ENCODE measurements at regions not wholly inside any gene's neighbourhood (a gene's known extent, or its start where the extent isn't known, plus 50 kb on each side); places are given as distances from the start of the nearest gene placed in this dataset.
"Not testable (repeated sequence)": the region's sequence is repeated elsewhere in the genome, so short reads cannot be mapped to it uniquely, and the experiment has no call there.

- DNase-seq: peak in 6 of 42 donors; percentile 10 to 39 (median 30)
- intact Hi-C loops (cut with DNase I): not testable (repeated sequence)
Observed at GRCh38 chr6:86872810-86873209, 64.5 kb upstream of the HTR1E start.

GRCh38 chr6:86871681-86872080, 65.6 kb upstream of the HTR1E start:
- intact Hi-C loops (cut with DNase I): no loop called here
- no peak for DNase-seq

GRCh38 chr6:86869500-86869899, 67.8 kb upstream of the HTR1E start:
- no peak for DNase-seq
- intact Hi-C loops (cut with DNase I): no loop called here

GRCh38 chr6:86859513-86859912, 77.8 kb upstream of the HTR1E start:
- intact Hi-C loops (cut with DNase I): loop anchor here (10.0 kb wide), 1 partner anchor 935 kb away; no protein-coding TSS in a partner anchor
- DNase-seq: no peak

GRCh38 chr6:86858970-86859369, 78.4 kb upstream of the HTR1E start:
- DNase-seq: no peak
- intact Hi-C loops (cut with DNase I): loop anchor here (10.0 kb wide), 1 partner anchor 934 kb away; no protein-coding TSS in a partner anchor

GRCh38 chr6:86857783-86858182, 79.5 kb upstream of the HTR1E start:
- no peak for DNase-seq
- intact Hi-C loops (cut with DNase I): loop anchor here (10.0 kb wide), 1 partner anchor 933 kb away; no protein-coding TSS in a partner anchor

GRCh38 chr6:86856937-86857563, 80.3 kb upstream of the HTR1E start:
- intact Hi-C loops (cut with DNase I): loop anchor here (10.0 kb wide), 1 partner anchor 932 kb away; no protein-coding TSS in a partner anchor
- peak in 36 of 42 donors; percentile 5 to 86 (median 59) for DNase-seq

GRCh38 chr6:86856379-86856778, 80.9 kb upstream of the HTR1E start:
- intact Hi-C loops (cut with DNase I): loop anchor here (10.0 kb wide), 1 partner anchor 932 kb away; no protein-coding TSS in a partner anchor
- no peak for DNase-seq

GRCh38 chr6:86848986-86849385, 88.3 kb upstream of the HTR1E start:
- intact Hi-C loops (cut with DNase I): no loop called here

GRCh38 chr6:86832686-86833085, 104.6 kb upstream of the HTR1E start:
- no peak for DNase-seq
- intact Hi-C loops (cut with DNase I): no loop called here

More at GRCh38 chr6:86848986-86849385, 88.3 kb upstream of the HTR1E start:
- no peak for DNase-seq

- intact Hi-C loops (cut with DNase I): no loop called here
- DNase-seq: no peak
Observed at GRCh38 chr6:86825436-86825835, 111.9 kb upstream of the HTR1E start.

- DNase-seq: no peak
- intact Hi-C loops (cut with DNase I): no loop called here
Observed at GRCh38 chr6:86822747-86823146, 114.6 kb upstream of the HTR1E start.

- intact Hi-C loops (cut with DNase I): no loop called here
- no peak for DNase-seq
Observed at GRCh38 chr6:86820750-86821149, 116.6 kb upstream of the HTR1E start.

- intact Hi-C loops (cut with DNase I): no loop called here
- DNase-seq: no peak
Observed at GRCh38 chr6:86793649-86794048, 143.7 kb upstream of the HTR1E start.

- no peak for DNase-seq
- intact Hi-C loops (cut with DNase I): no loop called here
Observed at GRCh38 chr6:86791476-86791875, 145.9 kb upstream of the HTR1E start.

GRCh38 chr6:86789779-86790411, 147.4 kb upstream of the HTR1E start:
- intact Hi-C loops (cut with DNase I): no loop called here
- DNase-seq: no peak

GRCh38 chr6:86782328-86782727, 155.0 kb upstream of the HTR1E start:
- intact Hi-C loops (cut with DNase I): no loop called here

GRCh38 chr6:86780923-86781322, 156.4 kb upstream of the HTR1E start:
- intact Hi-C loops (cut with DNase I): no loop called here
- peak in 10 of 42 donors; percentile 1 to 40 (median 13) for DNase-seq

More at GRCh38 chr6:86782328-86782727, 155.0 kb upstream of the HTR1E start:
- DNase-seq: no peak

- intact Hi-C loops (cut with DNase I): no loop called here
- DNase-seq: no peak
Observed at GRCh38 chr6:86775893-86776292, 161.4 kb upstream of the HTR1E start.

- intact Hi-C loops (cut with DNase I): no loop called here
- DNase-seq: no peak
Observed at GRCh38 chr6:86765211-86765610, 172.1 kb upstream of the HTR1E start.

- intact Hi-C loops (cut with DNase I); DNase-seq: not testable (repeated sequence)
Observed at GRCh38 chr6:86759953-86760352, 177.4 kb upstream of the HTR1E start.
